GM12878 (cell line): ENCODE measurements at regions not wholly inside any gene's neighbourhood (a gene's known extent, or its start where the extent isn't known, plus 50 kb on each side); places are given as distances from the start of the nearest gene placed in this dataset.

Experiments
- ATAC-seq: fragments of 200-7000 bp; cut with Tn5 transposase; 3 replicates; pipeline ENCODE4 v1.9.1; 2020; ENCODE audit warnings: mild to moderate bottlenecking, moderate library complexity
- BruUV-seq: library from RNA; stranded (reverse); fragments of 400-500 nt; replicated peaks from 2 replicates; lab custom pipeline; 2021; lab: Mats Ljungman, UMichigan
- CTCF ChIA-PET: fragments of 300-600 bp; sonication (Branson Sonifier 250); formaldehyde crosslinking; extraction: SDS; loops from one replicate; lab custom pipeline; 2021; ENCODE audit warnings: inconsistent platforms; lab: Yijun Ruan, JAX
- POLR2A ChIA-PET: fragments of 350-600 bp; formaldehyde crosslinking; extraction: SDS; loops from one replicate; lab custom pipeline; 2021; ENCODE audit warnings: inconsistent platforms; lab: Charles Lee
- RAD21 ChIA-PET: fragments of 300-600 bp; sonication (Branson Sonifier 250); formaldehyde crosslinking; loops from one replicate; lab custom pipeline; 2023; ENCODE audit warnings: antibody characterized with exemption; ENCODE audit not compliant: unreplicated experiment; lab: Charles Lee
- SMC1A ChIA-PET: fragments of 300-600 bp; sonication (Branson Sonifier 250); formaldehyde crosslinking; loops from one replicate; lab custom pipeline; 2023; ENCODE audit not compliant: unreplicated experiment, uncharacterized antibody; lab: Charles Lee
- DNase-seq: peaks from one replicate; pipeline ENCODE4 v3.0.0-alpha.2; 2011; ENCODE audit warnings: low read depth, low spot score
- FAIRE-seq: peaks from 3 replicates; lab custom pipeline; 2011; peaks lifted over from hg19 to GRCh38; lab: Jason Lieb, UNC
- H2AFZ ChIP-seq: 2 replicates; pipeline ENCODE4 v1.6.0; 2011; ENCODE audit warnings: low read depth, low read length, control low read depth; ENCODE audit not compliant: control insufficient read depth
- H3K27ac ChIP-seq: 2 replicates; pipeline ENCODE4 v1.5.1; 2011; ENCODE audit warnings: control low read depth; ENCODE audit not compliant: control insufficient read depth, insufficient read depth
- H3K27me3 ChIP-seq, 2 experiments: replicated peaks in 1 of 2; 2 replicates each; pipeline versions ENCODE4 v1.6.0 to v1.6.1; 2011; ENCODE audit warnings: low read length in 1 of 2; ENCODE audit not compliant: control insufficient read depth in 2 of 2, insufficient read depth in 2 of 2
- H3K36me3 ChIP-seq, 2 experiments: 2 replicates each; pipeline ENCODE4 v1.5.1; 2011; ENCODE audit warnings: low read length in 1 of 2; ENCODE audit not compliant: control insufficient read depth in 2 of 2, insufficient read depth in 2 of 2
- H3K4me1 ChIP-seq: 2 replicates; pipeline ENCODE4 v1.6.1; 2011; ENCODE audit warnings: mild to moderate bottlenecking, low read length, moderate library complexity, mixed read lengths; ENCODE audit not compliant: control insufficient read depth, insufficient read depth
- H3K4me2 ChIP-seq: 2 replicates; pipeline ENCODE4 v1.6.0; 2011; ENCODE audit warnings: control low read depth; ENCODE audit not compliant: control insufficient read depth, insufficient read depth
- H3K4me3 ChIP-seq: fragments of 200-600 bp; sonication (generic); 2 replicates; pipeline ENCODE4 v1.5.1; 2016
- H3K79me2 ChIP-seq: 2 replicates; pipeline ENCODE4 v1.6.0; 2011; ENCODE audit warnings: low read length; ENCODE audit not compliant: control insufficient read depth, insufficient read depth
- H3K9ac ChIP-seq: 2 replicates; pipeline ENCODE4 v1.8.0; 2011; ENCODE audit warnings: low read length, control low read depth, mixed read lengths; ENCODE audit not compliant: control insufficient read depth, insufficient read depth
- H3K9me3 ChIP-seq: replicated peaks from 3 replicates; pipeline ENCODE4 v1.5.1; 2011; ENCODE audit warnings: mild to moderate bottlenecking, low read length; ENCODE audit not compliant: control insufficient read depth, insufficient read depth
- H4K20me1 ChIP-seq: 2 replicates; pipeline ENCODE4 v1.6.0; 2011; ENCODE audit not compliant: control insufficient read depth, insufficient read depth
- EP300 ChIP-seq, 2 experiments: fragments of 150-350 bp in 1 of 2; IDR thresholded peaks; 2 replicates each; pipeline ENCODE4 v1.6.1; 2011 to 2012; ENCODE audit warnings: low read depth in 2 of 2, low read length in 2 of 2, borderline replicate concordance in 1 of 2, improper control_type of control experiment in 1 of 2, inconsistent platforms in 1 of 2; ENCODE audit not compliant: control insufficient read depth in 1 of 2
- KDM1A ChIP-seq: fragments of 200-600 bp; sonication (generic); IDR thresholded peaks from 2 replicates; pipeline ENCODE4 v1.6.1; 2016; ENCODE audit warnings: borderline replicate concordance
- KLF5 ChIP-seq: fragments of 450-650 bp; IDR thresholded peaks from 2 replicates; pipeline ENCODE4 v1.6.1; 2014; ENCODE audit warnings: mild to moderate bottlenecking; ENCODE audit not compliant: partially characterized antibody
- MYC ChIP-seq: IDR thresholded peaks from 2 replicates; pipeline ENCODE4 v1.6.1; 2011; ENCODE audit warnings: mild to moderate bottlenecking, low read length, moderate library complexity, inconsistent platforms; ENCODE audit not compliant: insufficient read depth, insufficient replicate concordance, insufficient read length, severe bottlenecking
- YBX1 ChIP-seq: fragments of 450-650 bp; IDR thresholded peaks from 2 replicates; pipeline ENCODE4 v1.6.1; 2016; ENCODE audit warnings: antibody characterized with exemption
- ZBTB33 ChIP-seq: fragments of 450-650 bp; IDR thresholded peaks from 2 replicates; pipeline ENCODE4 v1.6.1; 2017; ENCODE audit warnings: mild to moderate bottlenecking
- ZNF207 ChIP-seq: fragments of 450-650 bp; IDR thresholded peaks from 2 replicates; pipeline ENCODE4 v1.6.1; 2014; ENCODE audit warnings: antibody characterized with exemption, mild to moderate bottlenecking, borderline replicate concordance
- WGBS: methylation state at CpG from one replicate; pipeline ENCODE4 v1.1.6; 2016; ENCODE audit warnings: low lambda C conversion rate; ENCODE audit not compliant: insufficient replicate concordance, insufficient coverage; ENCODE audit errors: missing lambda C conversion rate; 5-methylcytosine and 5-hydroxymethylcytosine counted together
- in situ Hi-C: fragments of 300-500 bp; cut with MboI; formaldehyde crosslinking; loops from 9 replicates; pipeline ENCODE4 v1.14.3; 2018; ENCODE audit warnings: mixed read lengths
- intact Hi-C: fragments of 100-400 bp; cut with micrococcal nuclease; formaldehyde crosslinking; loops from one replicate; pipeline ENCODE4 v1.14.2; 2022; ENCODE audit not compliant: unreplicated experiment
- TF ChIP-seq, protein P1 (sequence below): IDR thresholded peaks from 2 replicates; pipeline ENCODE4 v1.6.1; 2011; ENCODE audit warnings: borderline replicate concordance, low read depth, mild to moderate bottlenecking, moderate library complexity, mixed read lengths, low read length; ENCODE audit not compliant: insufficient read depth; ENCODE audit errors: extremely low read length
- TF ChIP-seq, protein P2 (sequence below): fragments of 450-650 bp; IDR thresholded peaks from 2 replicates; pipeline ENCODE4 v1.6.1; 2017; ENCODE audit warnings: mild to moderate bottlenecking, low read depth, inconsistent platforms; ENCODE audit not compliant: poor library complexity, severe bottlenecking
- TF ChIP-seq, protein P3 (sequence below): fragments of 150-350 bp; IDR thresholded peaks from 2 replicates; pipeline ENCODE4 v1.6.1; 2016; ENCODE audit warnings: low read depth, low read length
- TF ChIP-seq, protein P4 (sequence below), 3 experiments: IDR thresholded peaks in 2 of 3; conservative IDR thresholded peaks in 1 of 3; 2 replicates each; pipeline ENCODE4 v1.5.1; 2011; ENCODE audit warnings: low read depth in 3 of 3, low read length in 3 of 3, mild to moderate bottlenecking in 3 of 3, control low read depth in 2 of 3, moderate library complexity in 2 of 3, inconsistent platforms in 1 of 3, mixed read lengths in 1 of 3; ENCODE audit not compliant: control insufficient read depth in 2 of 3, insufficient read depth in 1 of 3; ENCODE audit errors: extremely low read depth in 1 of 3

DNA sequence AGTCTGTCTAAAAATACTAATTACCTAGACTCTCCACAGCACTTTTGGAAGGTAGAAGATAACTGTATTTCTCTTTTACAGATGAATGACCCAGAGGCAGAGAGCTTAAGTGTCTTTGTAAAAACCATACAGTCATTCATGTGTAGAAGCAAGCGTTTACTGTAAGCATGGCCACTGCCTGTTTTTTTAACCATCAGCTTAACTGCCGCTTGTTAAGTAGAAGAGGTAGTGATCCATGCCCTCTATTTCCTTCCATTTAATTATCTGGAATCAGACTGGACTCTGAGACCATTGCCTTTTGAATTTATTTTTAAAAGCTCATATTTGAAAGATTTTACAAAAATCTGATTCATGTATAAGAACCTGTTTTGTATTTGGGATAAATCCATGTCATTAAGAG is 111.2 kb upstream of the TECRL start (continued):
- TF ChIP-seq, protein P1, sequence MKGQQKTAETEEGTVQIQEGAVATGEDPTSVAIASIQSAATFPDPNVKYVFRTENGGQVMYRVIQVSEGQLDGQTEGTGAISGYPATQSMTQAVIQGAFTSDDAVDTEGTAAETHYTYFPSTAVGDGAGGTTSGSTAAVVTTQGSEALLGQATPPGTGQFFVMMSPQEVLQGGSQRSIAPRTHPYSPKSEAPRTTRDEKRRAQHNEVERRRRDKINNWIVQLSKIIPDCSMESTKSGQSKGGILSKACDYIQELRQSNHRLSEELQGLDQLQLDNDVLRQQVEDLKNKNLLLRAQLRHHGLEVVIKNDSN: no peak
- no peak for TF ChIP-seq MYC
- TF ChIP-seq, protein P2, sequence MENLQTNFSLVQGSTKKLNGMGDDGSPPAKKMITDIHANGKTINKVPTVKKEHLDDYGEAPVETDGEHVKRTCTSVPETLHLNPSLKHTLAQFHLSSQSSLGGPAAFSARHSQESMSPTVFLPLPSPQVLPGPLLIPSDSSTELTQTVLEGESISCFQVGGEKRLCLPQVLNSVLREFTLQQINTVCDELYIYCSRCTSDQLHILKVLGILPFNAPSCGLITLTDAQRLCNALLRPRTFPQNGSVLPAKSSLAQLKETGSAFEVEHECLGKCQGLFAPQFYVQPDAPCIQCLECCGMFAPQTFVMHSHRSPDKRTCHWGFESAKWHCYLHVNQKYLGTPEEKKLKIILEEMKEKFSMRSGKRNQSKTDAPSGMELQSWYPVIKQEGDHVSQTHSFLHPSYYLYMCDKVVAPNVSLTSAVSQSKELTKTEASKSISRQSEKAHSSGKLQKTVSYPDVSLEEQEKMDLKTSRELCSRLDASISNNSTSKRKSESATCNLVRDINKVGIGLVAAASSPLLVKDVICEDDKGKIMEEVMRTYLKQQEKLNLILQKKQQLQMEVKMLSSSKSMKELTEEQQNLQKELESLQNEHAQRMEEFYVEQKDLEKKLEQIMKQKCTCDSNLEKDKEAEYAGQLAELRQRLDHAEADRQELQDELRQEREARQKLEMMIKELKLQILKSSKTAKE: no peak

DNA sequence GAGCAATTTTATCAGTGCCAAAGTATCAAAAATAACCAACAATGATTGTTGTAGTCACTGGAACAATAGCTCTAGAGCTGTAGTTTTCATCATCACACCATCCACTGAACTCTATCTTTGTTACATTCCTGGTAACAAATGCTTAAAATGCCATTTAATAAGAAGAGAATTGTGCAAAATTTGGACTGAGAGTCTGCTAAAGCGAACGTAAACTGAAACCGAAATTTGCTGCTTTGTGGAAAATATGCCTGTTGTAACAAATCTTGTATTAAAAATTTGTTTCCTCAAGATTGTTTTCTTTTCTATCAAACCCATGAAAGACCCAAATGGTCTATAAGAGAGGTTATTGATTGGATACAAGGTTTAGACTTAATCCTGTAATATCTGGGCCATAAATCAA is 109.3 kb upstream of the TECRL start:
- Histone ChIP-seq H3K27me3 (no peaks in the 10 kb centered on the region), H3K9ac (no peak overlapping the region), H3K36me3 (no peaks in the 10 kb centered on the region), H3K27ac (no peak overlapping the region), H4K20me1 (no peaks in the 10 kb centered on the region), H3K4me2 (no peak overlapping the region), H3K9me3 (no peaks in the 10 kb centered on the region), H3K4me3 (no peak overlapping the region), H3K79me2 (no peaks in the 10 kb centered on the region), H3K4me1 (no peaks in the 10 kb centered on the region), H2AFZ (no peak overlapping the region)
- RAD21 ChIA-PET: no interaction called here
- intact Hi-C loops: no loop called here
- CTCF ChIA-PET: interaction anchor here (1.6 kb wide), 1 partner anchor 21 kb away, joined by 3 read pairs; no protein-coding TSS in a partner anchor
- FAIRE-seq (no peak), ATAC-seq (no peak), DNase-seq (no peak)
- BruUV-seq: no TSS peak
- POLR2A ChIA-PET: no interaction called here
- SMC1A ChIA-PET: interaction anchor here (1.1 kb wide), 1 partner anchor 202 kb away, joined by 3 read pairs; no protein-coding TSS in a partner anchor
- in situ Hi-C loops: no loop called here
- 48% methylated on average over 3 of the region's 3 CpGs for WGBS
- TF ChIP-seq, protein P3, sequence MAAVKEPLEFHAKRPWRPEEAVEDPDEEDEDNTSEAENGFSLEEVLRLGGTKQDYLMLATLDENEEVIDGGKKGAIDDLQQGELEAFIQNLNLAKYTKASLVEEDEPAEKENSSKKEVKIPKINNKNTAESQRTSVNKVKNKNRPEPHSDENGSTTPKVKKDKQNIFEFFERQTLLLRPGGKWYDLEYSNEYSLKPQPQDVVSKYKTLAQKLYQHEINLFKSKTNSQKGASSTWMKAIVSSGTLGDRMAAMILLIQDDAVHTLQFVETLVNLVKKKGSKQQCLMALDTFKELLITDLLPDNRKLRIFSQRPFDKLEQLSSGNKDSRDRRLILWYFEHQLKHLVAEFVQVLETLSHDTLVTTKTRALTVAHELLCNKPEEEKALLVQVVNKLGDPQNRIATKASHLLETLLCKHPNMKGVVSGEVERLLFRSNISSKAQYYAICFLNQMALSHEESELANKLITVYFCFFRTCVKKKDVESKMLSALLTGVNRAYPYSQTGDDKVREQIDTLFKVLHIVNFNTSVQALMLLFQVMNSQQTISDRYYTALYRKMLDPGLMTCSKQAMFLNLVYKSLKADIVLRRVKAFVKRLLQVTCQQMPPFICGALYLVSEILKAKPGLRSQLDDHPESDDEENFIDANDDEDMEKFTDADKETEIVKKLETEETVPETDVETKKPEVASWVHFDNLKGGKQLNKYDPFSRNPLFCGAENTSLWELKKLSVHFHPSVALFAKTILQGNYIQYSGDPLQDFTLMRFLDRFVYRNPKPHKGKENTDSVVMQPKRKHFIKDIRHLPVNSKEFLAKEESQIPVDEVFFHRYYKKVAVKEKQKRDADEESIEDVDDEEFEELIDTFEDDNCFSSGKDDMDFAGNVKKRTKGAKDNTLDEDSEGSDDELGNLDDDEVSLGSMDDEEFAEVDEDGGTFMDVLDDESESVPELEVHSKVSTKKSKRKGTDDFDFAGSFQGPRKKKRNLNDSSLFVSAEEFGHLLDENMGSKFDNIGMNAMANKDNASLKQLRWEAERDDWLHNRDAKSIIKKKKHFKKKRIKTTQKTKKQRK: no peak
- TF ChIP-seq YBX1 (no peak), MYC (no peak), ZBTB33 (no peak), KDM1A (no peak), EP300 (IDR thresholded peaks at IDR 0.05; ENCODE audit: borderline replicate concordance in 1 of 2, control insufficient read depth in 1 of 2, low read depth in 2 of 2, low read length in 2 of 2) (no peak), ZNF207 (no peak), KLF5 (no peak)
- TF ChIP-seq, protein P4, sequence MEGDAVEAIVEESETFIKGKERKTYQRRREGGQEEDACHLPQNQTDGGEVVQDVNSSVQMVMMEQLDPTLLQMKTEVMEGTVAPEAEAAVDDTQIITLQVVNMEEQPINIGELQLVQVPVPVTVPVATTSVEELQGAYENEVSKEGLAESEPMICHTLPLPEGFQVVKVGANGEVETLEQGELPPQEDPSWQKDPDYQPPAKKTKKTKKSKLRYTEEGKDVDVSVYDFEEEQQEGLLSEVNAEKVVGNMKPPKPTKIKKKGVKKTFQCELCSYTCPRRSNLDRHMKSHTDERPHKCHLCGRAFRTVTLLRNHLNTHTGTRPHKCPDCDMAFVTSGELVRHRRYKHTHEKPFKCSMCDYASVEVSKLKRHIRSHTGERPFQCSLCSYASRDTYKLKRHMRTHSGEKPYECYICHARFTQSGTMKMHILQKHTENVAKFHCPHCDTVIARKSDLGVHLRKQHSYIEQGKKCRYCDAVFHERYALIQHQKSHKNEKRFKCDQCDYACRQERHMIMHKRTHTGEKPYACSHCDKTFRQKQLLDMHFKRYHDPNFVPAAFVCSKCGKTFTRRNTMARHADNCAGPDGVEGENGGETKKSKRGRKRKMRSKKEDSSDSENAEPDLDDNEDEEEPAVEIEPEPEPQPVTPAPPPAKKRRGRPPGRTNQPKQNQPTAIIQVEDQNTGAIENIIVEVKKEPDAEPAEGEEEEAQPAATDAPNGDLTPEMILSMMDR (IDR thresholded peaks at IDR 0.05 in 2 of 3, conservative IDR thresholded peaks at IDR 0.05 in 1 of 3; ENCODE audit: control insufficient read depth in 2 of 3, extremely low read depth in 1 of 3, insufficient read depth in 1 of 3, low read depth in 3 of 3, low read length in 3 of 3): no peak
